GM18907 (cell line): ENCODE measurements at regions not wholly inside any gene's neighbourhood (a gene's known extent, or its start where the extent isn't known, plus 50 kb on each side); places are given as distances from the start of the nearest gene placed in this dataset.
A peak's percentile ranks its signal among the peaks of the same experiment; 100 is the strongest.
"Not testable (repeated sequence)": the region's sequence is repeated elsewhere in the genome, so short reads cannot be mapped to it uniquely, and the experiment has no call there.

Experiments
- ATAC-seq: cut with Tn5 transposase; IDR thresholded peaks from one replicate; pipeline ENCODE4 v1.9.1; 2021; ENCODE audit warnings: mild to moderate bottlenecking, moderate library complexity; ENCODE audit not compliant: unreplicated experiment

- no peak for ATAC-seq
Observed at GRCh38 chr4:123209436-123209835, 187.2 kb upstream of the SPRY1 start.

- ATAC-seq, result no peak
Observed at GRCh38 chr4:123215536-123215935, 181.1 kb upstream of the SPRY1 start.

GRCh38 chr4:123216543-123216942 is 180.1 kb upstream of the SPRY1 start:
- no peak for ATAC-seq

GRCh38 chr4:123216946-123217345 is 179.6 kb upstream of the SPRY1 start:
- no peak for ATAC-seq

GRCh38 chr4:123217664-123218063 is 178.9 kb upstream of the SPRY1 start:
- no peak for ATAC-seq

- ATAC-seq, result no peak
Observed at GRCh38 chr4:123218981-123219380, 177.6 kb upstream of the SPRY1 start.

- no peak for ATAC-seq
Observed at GRCh38 chr4:123229286-123229685, 167.3 kb upstream of the SPRY1 start.

GRCh38 chr4:123230061-123230460 is 166.5 kb upstream of the SPRY1 start:
- no peak for ATAC-seq

GRCh38 chr4:123232439-123232838 is 164.2 kb upstream of the SPRY1 start:
- ATAC-seq, result no peak

GRCh38 chr4:123233136-123233768 is 163.3 kb upstream of the SPRY1 start:
- no peak for ATAC-seq

GRCh38 chr4:123234955-123235354 is 161.6 kb upstream of the SPRY1 start:
- ATAC-seq, result no peak

GRCh38 chr4:123235431-123235830 is 161.2 kb upstream of the SPRY1 start:
- no peak for ATAC-seq

GRCh38 chr4:123236606-123237005 is 160.0 kb upstream of the SPRY1 start:
- ATAC-seq, result no peak

GRCh38 chr4:123240286-123240685 is 156.3 kb upstream of the SPRY1 start:
- ATAC-seq, result not testable (repeated sequence)

GRCh38 chr4:123243220-123243619 is 153.4 kb upstream of the SPRY1 start:
- ATAC-seq, result not testable (repeated sequence)

- ATAC-seq, result peak; percentile 76
Observed at GRCh38 chr4:123244137-123244536, 152.5 kb upstream of the SPRY1 start.

GRCh38 chr4:123246085-123246484 is 150.5 kb upstream of the SPRY1 start:
- no peak for ATAC-seq

- no peak for ATAC-seq
Observed at GRCh38 chr4:123248085-123248659, 148.4 kb upstream of the SPRY1 start.

- no peak for ATAC-seq
Observed at GRCh38 chr4:123249821-123250220, 146.8 kb upstream of the SPRY1 start.

- no peak for ATAC-seq
Observed at GRCh38 chr4:123250843-123251242, 145.8 kb upstream of the SPRY1 start.

- no peak for ATAC-seq
Observed at GRCh38 chr4:123255971-123256370, 140.6 kb upstream of the SPRY1 start.

- no peak for ATAC-seq
Observed at GRCh38 chr4:123256901-123257300, 139.7 kb upstream of the SPRY1 start.

GRCh38 chr4:123257591-123257990 is 139.0 kb upstream of the SPRY1 start:
- ATAC-seq, result no peak
